ENCODE measurements at regions not wholly inside any gene's neighbourhood (a gene's known extent, or its start where the extent isn't known, plus 50 kb on each side); places are given as distances from the start of the nearest gene placed in this dataset.

GRCh38 chr4:180565856-180566431, 1677.3 kb upstream of the TENM3 start:
- no peak for TF ChIP-seq CTCF (IDR thresholded peaks at IDR 0.05 in 4 of 5, conservative IDR thresholded peaks at IDR 0.05 in 1 of 5)
- TF ChIP-seq POLR2A (IDR thresholded peaks at IDR 0.05), result no peak

Measured in gastrocnemius medialis (tissue), 4 donors.